GM21717 (cell line): ENCODE measurements at regions not wholly inside any gene's neighbourhood (a gene's known extent, or its start where the extent isn't known, plus 50 kb on each side); places are given as distances from the start of the nearest gene placed in this dataset.
"Not testable (repeated sequence)": the region's sequence is repeated elsewhere in the genome, so short reads cannot be mapped to it uniquely, and the experiment has no call there.

Experiments used
- ATAC-seq: cut with Tn5 transposase; IDR thresholded peaks from one replicate; pipeline ENCODE4 v1.9.1; 2021; ENCODE audit warnings: mild to moderate bottlenecking, moderate library complexity; ENCODE audit not compliant: unreplicated experiment

GRCh38 chr7:136264304-136264703, 287.1 kb upstream of the MTPN start:
- ATAC-seq = not testable (repeated sequence)

- not testable (repeated sequence) for ATAC-seq
Observed at GRCh38 chr7:136263112-136263860, 286.1 kb upstream of the MTPN start.

GRCh38 chr7:136260591-136260990, 283.4 kb upstream of the MTPN start:
- not testable (repeated sequence) for ATAC-seq

GRCh38 chr7:136259074-136259473, 281.9 kb upstream of the MTPN start:
- ATAC-seq = no peak

- ATAC-seq = no peak
Observed at GRCh38 chr7:136256491-136256890, 279.3 kb upstream of the MTPN start.

- ATAC-seq = no peak
Observed at GRCh38 chr7:136254148-136254547, 277.0 kb upstream of the MTPN start.

- ATAC-seq = no peak
Observed at GRCh38 chr7:136251826-136252225, 274.7 kb upstream of the MTPN start.

- ATAC-seq = no peak
Observed at GRCh38 chr7:136247211-136247610, 270.1 kb upstream of the MTPN start.

GRCh38 chr7:136245327-136246004, 268.3 kb upstream of the MTPN start:
- ATAC-seq = no peak

- no peak for ATAC-seq
Observed at GRCh38 chr7:136234040-136234439, 256.9 kb upstream of the MTPN start.

GRCh38 chr7:136230210-136230609, 253.1 kb upstream of the MTPN start:
- no peak for ATAC-seq

GRCh38 chr7:136229790-136230189, 252.6 kb upstream of the MTPN start:
- no peak for ATAC-seq

- no peak for ATAC-seq
Observed at GRCh38 chr7:136228171-136228570, 251.0 kb upstream of the MTPN start.

GRCh38 chr7:136214356-136214755, 237.2 kb upstream of the MTPN start:
- ATAC-seq = no peak

- ATAC-seq = no peak
Observed at GRCh38 chr7:136213012-136213411, 235.9 kb upstream of the MTPN start.

- ATAC-seq = no peak
Observed at GRCh38 chr7:136210664-136211063, 233.5 kb upstream of the MTPN start.

GRCh38 chr7:136210079-136210478, 232.9 kb upstream of the MTPN start:
- ATAC-seq = no peak

GRCh38 chr7:136205956-136206355, 228.8 kb upstream of the MTPN start:
- no peak for ATAC-seq

- ATAC-seq = no peak
Observed at GRCh38 chr7:136198168-136198567, 221.0 kb upstream of the MTPN start.

GRCh38 chr7:136194878-136195277, 217.7 kb upstream of the MTPN start:
- no peak for ATAC-seq

GRCh38 chr7:136193940-136194339, 216.8 kb upstream of the MTPN start:
- ATAC-seq = no peak

GRCh38 chr7:136189506-136189998, 212.4 kb upstream of the MTPN start:
- no peak for ATAC-seq
